ENCODE measurements at regions not wholly inside any gene's neighbourhood (a gene's known extent, or its start where the extent isn't known, plus 50 kb on each side); places are given as distances from the start of the nearest gene placed in this dataset.

GRCh38 chr6:67394254-67394653, 1240.8 kb upstream of the ADGRB3 start:
- no peak for TF ChIP-seq CTCF (IDR thresholded peaks at IDR 0.05; ENCODE audit: low read length)
- TF ChIP-seq EZH2 (optimal IDR thresholded peaks at IDR 0.05; ENCODE audit: low read depth, low read length) = no peak
